ENCODE measurements at regions not wholly inside any gene's neighbourhood (a gene's known extent, or its start where the extent isn't known, plus 50 kb on each side); places are given as distances from the start of the nearest gene placed in this dataset.

DNA sequence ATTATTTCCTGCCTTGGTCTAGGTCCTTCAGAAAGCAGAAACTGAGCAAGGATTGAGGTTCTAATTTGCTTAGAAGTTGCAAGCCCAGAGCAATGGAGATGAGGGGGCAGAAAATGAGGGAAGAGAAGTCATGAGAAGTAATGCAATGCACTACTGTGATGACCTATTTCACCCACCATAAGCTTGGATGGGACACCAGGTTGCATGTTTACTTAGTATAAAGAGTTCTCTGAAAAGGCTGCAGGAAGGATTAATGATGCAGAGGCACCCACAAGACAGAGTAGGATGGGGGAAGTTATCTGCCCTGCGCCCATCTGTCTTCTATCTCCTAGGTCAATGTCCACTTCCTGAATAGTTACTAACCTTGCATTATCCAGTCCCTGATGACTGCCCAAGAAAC lies 84.8 kb upstream of the SNRK start:
- no peak for DNase-seq
- Histone ChIP-seq H3K27me3 (ENCODE audit: insufficient read depth, low read length) (no peaks in the 10 kb centered on the region), H3K9me3 (ENCODE audit: control insufficient read depth in 1 of 2, low read length in 2 of 2) (no peaks in the 10 kb centered on the region), H3K27ac (ENCODE audit: low read depth, low read length) (no peak overlapping the region), H3K4me3 (ENCODE audit: low read length in 2 of 2) (no peak overlapping the region), H3K4me1 (ENCODE audit: insufficient read depth, low read length) (peaks cover 19% of the 10 kb centered on the region), H3K36me3 (ENCODE audit: insufficient read depth, low read length) (no peaks in the 10 kb centered on the region)
- intact Hi-C loops (cut with micrococcal nuclease): no loop called here
- no peak overlapping the region for H3K4me3 Mint-ChIP-seq
- peak overlapping the region in 1 of 7 donors; percentile 39 for H3K27ac Mint-ChIP-seq
- CTCF ChIA-PET (ENCODE audit: partially characterized antibody): interaction anchor here (1.1 to 1.9 kb wide), 2 partner anchors 11 to 39 kb away, joined by 4 read pairs; no protein-coding TSS in a partner anchor
- POLR2A ChIA-PET (ENCODE audit: partially characterized antibody): no interaction called here
- peaks cover 0 to 2% (median 0%) of the 10 kb centered on the region in 8 donors for H3K9me3 Mint-ChIP-seq
- H3K27me3 Mint-ChIP-seq: peaks cover 0 to 2% of the 10 kb centered on the region in 2 donors
- no peaks in the 10 kb centered on the region for H3K36me3 Mint-ChIP-seq
- peaks cover 25 to 34% (median 27%) of the 10 kb centered on the region in 4 donors for H3K4me1 Mint-ChIP-seq

DNA sequence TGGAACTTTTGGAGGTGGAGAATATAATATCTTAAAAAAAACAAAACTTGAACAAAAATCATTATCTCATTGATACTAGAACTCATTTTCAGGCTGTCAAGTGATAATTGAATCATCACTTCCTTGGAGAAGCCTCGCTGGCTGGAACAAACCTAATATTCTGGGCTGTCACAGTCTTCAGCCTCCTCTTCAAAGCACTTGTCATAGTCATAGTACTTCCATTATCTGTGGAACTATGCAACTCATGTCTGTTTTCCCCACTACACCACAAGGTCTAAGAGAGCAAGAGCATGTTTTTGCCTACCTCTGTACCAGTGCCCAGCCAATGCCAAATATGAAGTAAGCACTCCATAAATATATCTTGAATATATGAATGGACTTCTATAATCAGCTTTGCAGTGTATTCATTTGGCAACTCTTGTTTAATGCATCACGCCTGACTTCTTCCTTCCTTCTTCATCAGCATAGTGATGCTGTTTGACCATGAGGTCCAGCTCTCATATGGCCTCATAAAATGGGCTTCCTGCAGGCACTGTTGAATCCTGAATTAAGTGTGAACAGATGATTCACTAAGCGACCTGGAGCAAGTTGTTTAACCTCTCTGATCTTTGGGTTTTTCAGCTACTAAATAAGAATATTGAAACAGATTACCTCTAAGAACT lies 86.6 kb upstream of the SNRK start:
- ChIA-PET POLR2A (ENCODE audit: partially characterized antibody) (interaction anchor here (0.8 to 1.2 kb wide), 3 partner anchors 38 to 167 kb away, joined by 3 to 4 read pairs (median 3); no protein-coding TSS in a partner anchor), CTCF (ENCODE audit: partially characterized antibody) (interaction anchor here (1.9 to 4.9 kb wide), 2 partner anchors 13 to 38 kb away, joined by 4 to 32 read pairs; no protein-coding TSS in a partner anchor)
- intact Hi-C loops (cut with micrococcal nuclease): loop anchor here (10.0 kb wide), 2 partner anchors 85 to 95 kb away; partner anchors contain the start of genes POMGNT2 and SNRK
- peaks cover 37% of the 10 kb centered on the region for H3K4me1 ChIP-seq (ENCODE audit: insufficient read depth, low read length)
- H3K27me3 ChIP-seq (ENCODE audit: insufficient read depth, low read length): no peaks in the 10 kb centered on the region
- Mint-ChIP-seq H3K27me3 (peaks cover 0 to 2% of the 10 kb centered on the region in 2 donors), H3K36me3 (no peaks in the 10 kb centered on the region), H3K9me3 (peaks cover 0 to 2% (median 0%) of the 10 kb centered on the region in 8 donors), H3K4me1 (peaks cover 42 to 52% (median 44%) of the 10 kb centered on the region in 4 donors), H3K27ac (no peak overlapping the region), H3K4me3 (no peak overlapping the region)
- DNase-seq: no peak
- no peak overlapping the region for H3K27ac ChIP-seq (ENCODE audit: low read depth, low read length)
- no peaks in the 10 kb centered on the region for H3K36me3 ChIP-seq (ENCODE audit: insufficient read depth, low read length)
- no peaks in the 10 kb centered on the region for H3K9me3 ChIP-seq (ENCODE audit: control insufficient read depth in 1 of 2, low read length in 2 of 2)
- H3K4me3 ChIP-seq (ENCODE audit: low read length in 2 of 2): no peak overlapping the region

DNA sequence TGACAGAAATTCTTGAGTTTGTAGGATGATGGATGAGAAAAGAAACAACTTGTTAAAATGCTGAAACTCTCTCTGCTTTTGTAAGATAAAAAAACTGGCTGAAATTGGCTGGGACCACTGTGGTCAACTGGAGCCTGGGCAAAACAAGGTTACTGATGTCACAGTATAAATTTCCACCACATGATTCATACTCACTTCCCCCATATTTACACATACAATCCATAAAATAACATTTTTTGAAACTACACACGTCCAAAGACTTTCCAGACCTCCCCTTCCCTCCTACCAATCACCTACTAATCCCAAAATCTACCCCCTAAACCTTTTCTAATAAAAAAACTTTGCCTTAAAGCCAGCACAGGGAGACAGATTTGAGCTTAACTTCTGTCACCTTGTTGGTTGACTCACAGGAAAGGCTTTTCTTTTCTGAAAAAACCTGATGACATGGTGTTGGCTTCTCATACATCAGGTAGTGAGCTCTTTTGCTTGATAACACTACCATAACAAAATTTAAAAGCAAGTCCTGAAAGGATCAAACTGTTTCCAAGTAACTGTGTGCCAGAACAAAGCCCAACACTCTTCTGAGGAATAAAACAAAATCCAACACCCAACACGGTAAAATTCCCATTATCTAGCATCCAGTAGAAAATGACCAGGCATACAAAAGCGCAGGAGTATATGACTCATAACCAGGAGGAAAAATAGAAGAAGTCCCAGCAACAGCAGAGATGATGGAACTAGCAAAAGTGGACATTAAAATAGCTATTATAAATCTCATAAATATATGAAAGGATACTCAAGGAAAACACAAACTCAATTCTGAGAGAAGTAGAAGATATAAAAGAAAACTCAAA lies 87.3 kb upstream of the SNRK start:
- Histone ChIP-seq H3K27ac (ENCODE audit: low read depth, low read length) (no peak overlapping the region), H3K4me1 (ENCODE audit: insufficient read depth, low read length) (peaks cover 44% of the 10 kb centered on the region), H3K27me3 (ENCODE audit: insufficient read depth, low read length) (no peaks in the 10 kb centered on the region), H3K36me3 (ENCODE audit: insufficient read depth, low read length) (no peaks in the 10 kb centered on the region), H3K4me3 (ENCODE audit: low read length in 2 of 2) (no peak overlapping the region), H3K9me3 (ENCODE audit: control insufficient read depth in 1 of 2, low read length in 2 of 2) (no peaks in the 10 kb centered on the region)
- no peak for DNase-seq
- ChIA-PET CTCF (ENCODE audit: partially characterized antibody) (interaction anchor here (0.6 to 4.9 kb wide), 4 partner anchors 14 to 304 kb away, joined by 3 to 32 read pairs (median 4); no protein-coding TSS in a partner anchor), POLR2A (ENCODE audit: partially characterized antibody) (interaction anchor here (0.8 to 2.1 kb wide), 5 partner anchors 19 to 168 kb away, joined by 3 to 8 read pairs (median 4); no protein-coding TSS in a partner anchor)
- Mint-ChIP-seq H3K36me3 (no peaks in the 10 kb centered on the region), H3K27me3 (peaks cover 0 to 2% of the 10 kb centered on the region in 2 donors), H3K9me3 (peaks cover 0 to 2% (median 0%) of the 10 kb centered on the region in 8 donors), H3K27ac (peak overlapping the region in 1 of 7 donors; percentile 19), H3K4me3 (no peak overlapping the region), H3K4me1 (peaks cover 50 to 59% (median 51%) of the 10 kb centered on the region in 4 donors)
- intact Hi-C loops (cut with micrococcal nuclease): loop anchor here (10.0 kb wide), 2 partner anchors 86 to 94 kb away; partner anchors contain the start of genes POMGNT2 and SNRK

DNA sequence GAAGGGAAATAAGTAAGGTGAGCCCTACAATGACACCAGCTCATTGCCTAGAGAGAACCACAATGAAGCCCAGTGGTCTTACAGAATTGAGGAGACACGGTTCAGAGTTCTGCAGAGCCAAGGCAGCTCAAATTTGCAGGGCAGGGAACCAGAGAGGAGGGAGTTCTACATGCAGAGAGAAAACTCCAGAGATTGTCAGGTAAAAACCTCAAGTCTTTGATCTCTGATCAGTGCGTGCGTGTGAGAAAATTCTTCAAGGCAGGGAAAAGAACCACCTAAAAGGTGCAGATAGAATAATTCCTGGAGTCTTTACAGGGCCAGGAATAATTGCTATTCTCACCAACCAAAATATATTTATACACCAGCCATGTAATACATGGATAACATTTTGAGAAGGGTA lies 88.0 kb upstream of the SNRK start:
- Mint-ChIP-seq H3K27me3 (peaks cover 0 to 2% of the 10 kb centered on the region in 2 donors), H3K36me3 (no peaks in the 10 kb centered on the region), H3K9me3 (peaks cover 0 to 2% (median 0%) of the 10 kb centered on the region in 8 donors), H3K27ac (peak overlapping the region in 4 of 7 donors; percentile 1 to 90 (median 36)), H3K4me3 (peak overlapping the region in 5 of 8 donors; percentile 9 to 76 (median 36)), H3K4me1 (peaks cover 55 to 67% (median 57%) of the 10 kb centered on the region in 4 donors)
- no peak overlapping the region for H3K4me3 ChIP-seq (ENCODE audit: low read length in 2 of 2)
- H3K9me3 ChIP-seq (ENCODE audit: control insufficient read depth in 1 of 2, low read length in 2 of 2): no peaks in the 10 kb centered on the region
- POLR2A ChIA-PET (ENCODE audit: partially characterized antibody): interaction anchor here (1.4 to 2.1 kb wide), 3 partner anchors 18 to 35 kb away, joined by 4 to 8 read pairs (median 8); no protein-coding TSS in a partner anchor
- H3K27ac ChIP-seq (ENCODE audit: low read depth, low read length): no peak overlapping the region
- no peak for DNase-seq
- H3K27me3 ChIP-seq (ENCODE audit: insufficient read depth, low read length): no peaks in the 10 kb centered on the region
- CTCF ChIA-PET (ENCODE audit: partially characterized antibody): interaction anchor here (1.1 to 4.9 kb wide), 3 partner anchors 15 to 302 kb away, joined by 3 to 32 read pairs (median 4); no protein-coding TSS in a partner anchor
- H3K4me1 ChIP-seq (ENCODE audit: insufficient read depth, low read length): peaks cover 51% of the 10 kb centered on the region
- intact Hi-C loops (cut with micrococcal nuclease): loop anchor here (10.0 kb wide), 2 partner anchors 86 to 94 kb away; partner anchors contain the start of genes POMGNT2 and SNRK
- no peaks in the 10 kb centered on the region for H3K36me3 ChIP-seq (ENCODE audit: insufficient read depth, low read length)

DNA sequence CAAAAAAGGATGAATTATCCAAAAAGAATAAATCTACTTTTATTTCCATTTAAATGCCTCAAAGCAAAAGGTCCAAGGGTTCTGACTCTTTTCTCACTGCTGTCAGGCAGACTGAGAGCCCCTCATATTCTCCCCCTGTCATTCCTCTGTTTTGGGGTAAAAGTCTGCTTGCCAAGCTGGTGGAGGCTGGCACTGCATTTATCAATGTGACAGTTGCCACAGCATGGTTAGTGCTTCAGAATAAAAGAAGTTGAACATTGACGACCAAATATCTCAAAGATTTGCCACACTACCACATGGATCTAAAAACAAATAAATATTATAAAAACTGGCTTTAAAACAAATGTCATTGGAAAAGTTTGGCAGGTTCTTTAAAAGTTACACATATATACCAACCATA lies 89.2 kb upstream of the SNRK start:
- POLR2A ChIA-PET (ENCODE audit: partially characterized antibody): interaction anchor here (1.4 to 2.1 kb wide), 3 partner anchors 17 to 35 kb away, joined by 4 to 8 read pairs (median 6); no protein-coding TSS in a partner anchor
- Histone ChIP-seq H3K27ac (ENCODE audit: low read depth, low read length) (no peak overlapping the region), H3K4me1 (ENCODE audit: insufficient read depth, low read length) (peaks cover 63% of the 10 kb centered on the region), H3K4me3 (ENCODE audit: low read length in 2 of 2) (no peak overlapping the region), H3K36me3 (ENCODE audit: insufficient read depth, low read length) (no peaks in the 10 kb centered on the region), H3K9me3 (ENCODE audit: control insufficient read depth in 1 of 2, low read length in 2 of 2) (no peaks in the 10 kb centered on the region), H3K27me3 (ENCODE audit: insufficient read depth, low read length) (no peaks in the 10 kb centered on the region)
- intact Hi-C loops (cut with micrococcal nuclease): loop anchor here (10.0 kb wide), 2 partner anchors 88 to 92 kb away; partner anchors contain the start of genes POMGNT2 and SNRK
- Mint-ChIP-seq H3K4me1 (peaks cover 65 to 78% (median 67%) of the 10 kb centered on the region in 4 donors), H3K27ac (peak overlapping the region in 2 of 7 donors; percentile 47 to 90), H3K4me3 (peak overlapping the region in 1 of 8 donors; percentile 21), H3K27me3 (peaks cover 0 to 2% of the 10 kb centered on the region in 2 donors), H3K9me3 (peaks cover 0 to 2% (median 0%) of the 10 kb centered on the region in 8 donors), H3K36me3 (no peaks in the 10 kb centered on the region)
- no peak for DNase-seq
- CTCF ChIA-PET (ENCODE audit: partially characterized antibody): interaction anchor here (1.6 to 4.9 kb wide), 2 partner anchors 19 to 35 kb away, joined by 3 to 32 read pairs; no protein-coding TSS in a partner anchor

DNA sequence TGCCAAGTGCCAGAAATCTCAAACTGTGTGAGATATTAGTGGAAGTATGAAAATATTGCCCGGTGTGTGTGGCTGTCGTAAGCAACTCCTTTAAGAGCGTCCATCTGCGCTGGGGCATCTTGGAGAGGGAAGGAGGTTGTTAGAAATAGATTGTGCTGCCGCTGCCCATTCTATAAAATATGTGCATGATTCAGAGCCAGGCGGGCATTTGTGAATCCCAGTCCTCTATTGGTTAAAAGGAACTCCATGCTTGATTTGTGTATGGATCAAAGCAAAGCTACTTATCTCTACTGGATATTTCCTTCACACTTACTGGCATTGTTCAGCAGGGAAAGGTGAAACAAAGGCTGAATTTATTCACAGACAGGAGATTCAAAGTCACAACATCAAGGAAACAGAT lies 89.6 kb upstream of the SNRK start:
- ChIA-PET POLR2A (ENCODE audit: partially characterized antibody) (interaction anchor here (0.9 to 2.1 kb wide), 3 partner anchors 16 to 89 kb away, joined by 3 to 8 read pairs (median 6); partner anchors contain the start of gene SNRK), CTCF (ENCODE audit: partially characterized antibody) (interaction anchor here (1.6 to 4.9 kb wide), 2 partner anchors 19 to 35 kb away, joined by 3 to 32 read pairs; no protein-coding TSS in a partner anchor)
- Histone ChIP-seq H3K36me3 (ENCODE audit: insufficient read depth, low read length) (no peaks in the 10 kb centered on the region), H3K27me3 (ENCODE audit: insufficient read depth, low read length) (no peaks in the 10 kb centered on the region), H3K27ac (ENCODE audit: low read depth, low read length) (no peak overlapping the region), H3K9me3 (ENCODE audit: control insufficient read depth in 1 of 2, low read length in 2 of 2) (no peaks in the 10 kb centered on the region), H3K4me1 (ENCODE audit: insufficient read depth, low read length) (peaks cover 67% of the 10 kb centered on the region), H3K4me3 (ENCODE audit: low read length in 2 of 2) (no peak overlapping the region)
- Mint-ChIP-seq H3K4me3 (peak overlapping the region in 1 of 8 donors; percentile 14), H3K27ac (peak overlapping the region in 3 of 7 donors; percentile 47 to 90 (median 84)), H3K27me3 (peaks cover 0 to 2% of the 10 kb centered on the region in 2 donors), H3K4me1 (peaks cover 66 to 82% (median 72%) of the 10 kb centered on the region in 4 donors), H3K36me3 (no peaks in the 10 kb centered on the region), H3K9me3 (peaks cover 0 to 2% (median 0%) of the 10 kb centered on the region in 8 donors)
- DNase-seq: no peak
- intact Hi-C loops (cut with micrococcal nuclease): loop anchor here (10.0 kb wide), 2 partner anchors 88 to 92 kb away; partner anchors contain the start of genes POMGNT2 and SNRK

All from CD4-positive, alpha-beta memory T cell (primary cell).